ENCODE measurements at regions not wholly inside any gene's neighbourhood (a gene's known extent, or its start where the extent isn't known, plus 50 kb on each side); places are given as distances from the start of the nearest gene placed in this dataset.

- TF ChIP-seq GABPA (IDR thresholded peaks at IDR 0.05; ENCODE audit: low read depth) (no peak), CTCF (IDR thresholded peaks at IDR 0.05; ENCODE audit: insufficient read depth, low read length) (no peak), REST (IDR thresholded peaks at IDR 0.05; ENCODE audit: insufficient replicate concordance, low read depth) (no peak)
Measured at GRCh38 chr6:14450133-14450504, 332.5 kb downstream of the CD83 start.

All from HL-60 (cell line).